Right lobe of liver (tissue), 6 donors: ENCODE measurements at regions not wholly inside any gene's neighbourhood (a gene's known extent, or its start where the extent isn't known, plus 50 kb on each side); places are given as distances from the start of the nearest gene placed in this dataset.
"Not testable (repeated sequence)": the region's sequence is repeated elsewhere in the genome, so short reads cannot be mapped to it uniquely, and the experiment has no call there.

ENCODE experiments used
- ATAC-seq, 4 donors: fragments of 200-7000 bp; cut with Tn5 transposase; one replicate each; pipeline ENCODE4 v1.9.1; 2020; ENCODE audit warnings: mild to moderate bottlenecking in 4 of 4, moderate library complexity in 4 of 4
- DNase-seq, 3 donors: peaks; one replicate each; pipeline ENCODE4 v3.0.0-alpha.2; 2020
- H3K27ac ChIP-seq, 3 donors: fragments of 200-600 bp; one replicate each; pipeline ENCODE4 v1.8.0; 2022
- H3K27me3 ChIP-seq, 2 donors: fragments of 200-600 bp; one replicate each; pipeline ENCODE4 v1.8.0; 2022
- H3K36me3 ChIP-seq, 4 donors: fragments of 200-600 bp; sonication (generic) in 1 of 4; one replicate each; pipeline versions ENCODE4 v1.5.1 to v1.8.0; 2017 to 2022; ENCODE audit warnings: control low read depth in 1 of 4
- H3K4me1 ChIP-seq, 4 donors: fragments of 200-600 bp; sonication (generic) in 1 of 4; one replicate each; pipeline versions ENCODE4 v1.5.1 to v1.8.0; 2017 to 2022; ENCODE audit warnings: control low read depth in 1 of 4
- H3K4me3 ChIP-seq, 3 donors: fragments of 200-600 bp; one replicate each; pipeline ENCODE4 v1.8.0; 2022
- H3K9me3 ChIP-seq, 4 donors: fragments of 200-600 bp; sonication (generic) in 1 of 4; one replicate each; pipeline versions ENCODE4 v1.5.1 to v1.8.0; 2017 to 2022; ENCODE audit warnings: control low read depth in 1 of 4
- POLR2A ChIP-seq: fragments of 450-650 bp; IDR thresholded peaks from one replicate; pipeline ENCODE4 v1.6.1; 2017; ENCODE audit warnings: antibody characterized with exemption, mild to moderate bottlenecking
- WGBS: methylation state at CpG from one replicate; pipeline ENCODE4 v1.1.6; 2018; ENCODE audit warnings: low coverage, low lambda C conversion rate; ENCODE audit not compliant: insufficient coverage; ENCODE audit errors: missing lambda C conversion rate; 5-methylcytosine and 5-hydroxymethylcytosine counted together
- intact Hi-C, 2 donors: fragments of 100-400 bp; cut with DNase I; formaldehyde crosslinking; loops; one replicate each; pipeline versions ENCODE4 v1.11.2 to v1.14.1; 2022
- TF ChIP-seq, protein P1 (sequence below), 4 donors: fragments of 200-600 bp in 3 of 4; fragments of 450-650 bp in 1 of 4; IDR thresholded peaks; one replicate each; pipeline versions ENCODE4 v1.5.1 to v1.8.0; 2016 to 2022; ENCODE audit warnings: antibody characterized with exemption in 4 of 4, mild to moderate bottlenecking in 2 of 4
- donor health status: DM: no; HTN: yes; CAD: no.
- donor health status: DM: no; HTN: no; CAD: no.
- donor health status: DM: no; HTN: no; CAD: no.
- donor health status: DM: no; HTN: yes; CAD: no.
- donor health status: DM: no; HTN: yes; CAD: no.

GRCh38 chr16:49959552-49960277 lies 65.3 kb upstream of the CNEP1R1 start:
- Histone ChIP-seq H3K9me3 (no peaks in the 10 kb centered on the region), H3K27ac (no peak overlapping the region), H3K36me3 (no peaks in the 10 kb centered on the region), H3K27me3 (no peaks in the 10 kb centered on the region), H3K4me3 (no peak overlapping the region), H3K4me1 (no peaks in the 10 kb centered on the region)
- TF ChIP-seq, protein P1, sequence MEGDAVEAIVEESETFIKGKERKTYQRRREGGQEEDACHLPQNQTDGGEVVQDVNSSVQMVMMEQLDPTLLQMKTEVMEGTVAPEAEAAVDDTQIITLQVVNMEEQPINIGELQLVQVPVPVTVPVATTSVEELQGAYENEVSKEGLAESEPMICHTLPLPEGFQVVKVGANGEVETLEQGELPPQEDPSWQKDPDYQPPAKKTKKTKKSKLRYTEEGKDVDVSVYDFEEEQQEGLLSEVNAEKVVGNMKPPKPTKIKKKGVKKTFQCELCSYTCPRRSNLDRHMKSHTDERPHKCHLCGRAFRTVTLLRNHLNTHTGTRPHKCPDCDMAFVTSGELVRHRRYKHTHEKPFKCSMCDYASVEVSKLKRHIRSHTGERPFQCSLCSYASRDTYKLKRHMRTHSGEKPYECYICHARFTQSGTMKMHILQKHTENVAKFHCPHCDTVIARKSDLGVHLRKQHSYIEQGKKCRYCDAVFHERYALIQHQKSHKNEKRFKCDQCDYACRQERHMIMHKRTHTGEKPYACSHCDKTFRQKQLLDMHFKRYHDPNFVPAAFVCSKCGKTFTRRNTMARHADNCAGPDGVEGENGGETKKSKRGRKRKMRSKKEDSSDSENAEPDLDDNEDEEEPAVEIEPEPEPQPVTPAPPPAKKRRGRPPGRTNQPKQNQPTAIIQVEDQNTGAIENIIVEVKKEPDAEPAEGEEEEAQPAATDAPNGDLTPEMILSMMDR (IDR thresholded peaks at IDR 0.05) = no peak
- TF ChIP-seq POLR2A = no peak
- ATAC-seq = no peak
- DNase-seq = no peak
- 70% methylated on average over 11 of the region's 11 CpGs for whole genome bisulfite sequencing
- intact Hi-C loops = no loop called here

- H3K27ac ChIP-seq = no peak overlapping the region
- ATAC-seq = no peak
- intact Hi-C loops = no loop called here
Measured at GRCh38 chr16:49961089-49961488, 63.9 kb upstream of the CNEP1R1 start.

GRCh38 chr16:49962566-49962965 lies 62.5 kb upstream of the CNEP1R1 start:
- intact Hi-C loops, H3K36me3 ChIP-seq, H3K27ac ChIP-seq, H3K9me3 ChIP-seq, ATAC-seq, H3K4me3 ChIP-seq, H3K27me3 ChIP-seq, DNase-seq, H3K4me1 ChIP-seq: not testable (repeated sequence)
- 90% methylated on average over 6 of the region's 6 CpGs for WGBS

More at GRCh38 chr16:49961089-49961488, 63.9 kb upstream of the CNEP1R1 start:
- 46% methylated on average over 3 of the region's 3 CpGs for WGBS
- Histone ChIP-seq H3K9me3 (no peaks in the 10 kb centered on the region), H3K36me3 (no peaks in the 10 kb centered on the region), H3K4me1 (no peaks in the 10 kb centered on the region), H3K27me3 (no peaks in the 10 kb centered on the region), H3K4me3 (no peak overlapping the region)
- TF ChIP-seq, protein P1 (IDR thresholded peaks at IDR 0.05) = no peak
- TF ChIP-seq POLR2A = no peak
- DNase-seq = no peak

DNA sequence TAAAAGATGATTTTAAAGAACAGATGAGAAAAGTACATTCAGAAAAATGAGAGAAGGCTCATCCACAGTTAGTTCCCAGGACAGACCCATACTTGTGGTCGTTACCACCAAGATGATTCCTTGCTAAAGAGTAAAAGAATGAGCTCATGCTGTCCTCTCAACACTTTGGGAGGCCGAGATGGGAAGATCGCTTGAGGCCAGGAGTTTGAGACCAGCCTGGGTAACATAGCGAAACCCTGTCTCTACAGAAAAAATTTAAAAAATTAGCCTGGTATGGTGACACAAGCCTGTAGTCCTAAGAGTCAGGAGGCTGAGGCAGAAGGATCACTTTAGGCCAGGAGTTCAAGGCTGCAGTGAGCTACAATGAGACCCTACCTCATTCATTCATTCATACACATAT lies 60.7 kb upstream of the CNEP1R1 start:
- TF ChIP-seq, protein P1 (IDR thresholded peaks at IDR 0.05) = no peak
- no peak for TF ChIP-seq POLR2A
- H3K36me3 ChIP-seq = no peaks in the 10 kb centered on the region
- 62% methylated on average over 4 of the region's 4 CpGs for WGBS
- no peak overlapping the region for H3K4me3 ChIP-seq
- H3K9me3 ChIP-seq = no peaks in the 10 kb centered on the region
- intact Hi-C loops = no loop called here
- no peak overlapping the region for H3K27ac ChIP-seq
- H3K27me3 ChIP-seq = no peaks in the 10 kb centered on the region
- no peaks in the 10 kb centered on the region for H3K4me1 ChIP-seq
- ATAC-seq (no peak), DNase-seq (no peak)

GRCh38 chr16:49964973-49965372 lies 60.1 kb upstream of the CNEP1R1 start:
- Histone ChIP-seq H3K9me3 (no peaks in the 10 kb centered on the region), H3K4me3 (no peak overlapping the region), H3K36me3 (no peaks in the 10 kb centered on the region), H3K4me1 (no peaks in the 10 kb centered on the region), H3K27ac (no peak overlapping the region), H3K27me3 (no peaks in the 10 kb centered on the region)
- WGBS = 74% methylated on average over 2 of the region's 2 CpGs
- TF ChIP-seq, protein P1 (IDR thresholded peaks at IDR 0.05) = no peak
- no peak for TF ChIP-seq POLR2A
- no peak for DNase-seq
- no peak for ATAC-seq
- intact Hi-C loops = no loop called here
